ENCODE measurements at regions not wholly inside any gene's neighbourhood (a gene's known extent, or its start where the extent isn't known, plus 50 kb on each side); places are given as distances from the start of the nearest gene placed in this dataset.

DNA sequence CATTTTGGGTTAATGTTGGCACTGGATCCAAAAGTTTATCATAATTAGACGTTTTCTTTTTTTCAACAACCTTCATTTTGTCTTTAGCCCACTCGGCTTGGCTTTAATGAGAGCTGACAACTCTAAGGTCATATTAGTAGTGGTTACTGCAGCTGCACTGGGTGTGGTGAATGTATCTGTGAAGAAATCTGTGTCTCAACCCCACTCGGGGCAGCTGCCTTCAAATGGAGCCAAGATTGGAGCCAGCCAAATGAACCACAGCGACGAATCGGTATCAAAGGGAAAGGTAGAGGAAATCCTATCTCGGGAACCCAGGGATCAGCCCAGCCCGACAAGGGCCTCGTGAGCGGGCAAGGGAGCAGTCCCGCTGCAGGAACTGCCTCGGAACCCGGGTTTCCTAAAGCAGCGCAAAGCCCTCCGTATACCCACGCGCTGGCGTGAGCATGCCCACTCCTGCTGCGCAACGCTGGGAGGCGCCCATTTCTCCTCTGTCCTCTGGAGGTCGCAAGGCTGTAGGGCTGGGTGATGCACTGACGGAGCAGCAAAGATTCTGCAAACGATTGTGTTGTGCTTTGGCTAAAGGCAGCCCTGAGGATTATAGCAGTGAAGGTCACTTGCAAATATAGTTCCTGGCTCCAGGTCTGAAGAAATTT is 98.7 kb upstream of the MBL2 start:
- Histone ChIP-seq H3K9me3 (peaks cover 0 to 3% (median 0%) of the 10 kb centered on the region in 12 donors), H3K4me3 (no peak overlapping the region), H3K27ac (no peak overlapping the region), H3K4me1 (peaks cover 0 to 20% (median 2%) of the 10 kb centered on the region in 12 donors), H3K36me3 (no peaks in the 10 kb centered on the region), H3K27me3 (no peaks in the 10 kb centered on the region)
- peak in 1 of 4 donors; percentile 58 for ATAC-seq
- intact Hi-C loops (cut with DNase I): no loop called here
- TF ChIP-seq, protein P1, sequence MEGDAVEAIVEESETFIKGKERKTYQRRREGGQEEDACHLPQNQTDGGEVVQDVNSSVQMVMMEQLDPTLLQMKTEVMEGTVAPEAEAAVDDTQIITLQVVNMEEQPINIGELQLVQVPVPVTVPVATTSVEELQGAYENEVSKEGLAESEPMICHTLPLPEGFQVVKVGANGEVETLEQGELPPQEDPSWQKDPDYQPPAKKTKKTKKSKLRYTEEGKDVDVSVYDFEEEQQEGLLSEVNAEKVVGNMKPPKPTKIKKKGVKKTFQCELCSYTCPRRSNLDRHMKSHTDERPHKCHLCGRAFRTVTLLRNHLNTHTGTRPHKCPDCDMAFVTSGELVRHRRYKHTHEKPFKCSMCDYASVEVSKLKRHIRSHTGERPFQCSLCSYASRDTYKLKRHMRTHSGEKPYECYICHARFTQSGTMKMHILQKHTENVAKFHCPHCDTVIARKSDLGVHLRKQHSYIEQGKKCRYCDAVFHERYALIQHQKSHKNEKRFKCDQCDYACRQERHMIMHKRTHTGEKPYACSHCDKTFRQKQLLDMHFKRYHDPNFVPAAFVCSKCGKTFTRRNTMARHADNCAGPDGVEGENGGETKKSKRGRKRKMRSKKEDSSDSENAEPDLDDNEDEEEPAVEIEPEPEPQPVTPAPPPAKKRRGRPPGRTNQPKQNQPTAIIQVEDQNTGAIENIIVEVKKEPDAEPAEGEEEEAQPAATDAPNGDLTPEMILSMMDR (IDR thresholded peaks at IDR 0.05): no peak
- TF ChIP-seq POLR2A (IDR thresholded peaks at IDR 0.05): no peak
- no peak for DNase-seq
- WGBS, 4 donors: 76 to 80% (median 78%) methylated on average over 19 to 24 of the region's 24 CpGs

DNA sequence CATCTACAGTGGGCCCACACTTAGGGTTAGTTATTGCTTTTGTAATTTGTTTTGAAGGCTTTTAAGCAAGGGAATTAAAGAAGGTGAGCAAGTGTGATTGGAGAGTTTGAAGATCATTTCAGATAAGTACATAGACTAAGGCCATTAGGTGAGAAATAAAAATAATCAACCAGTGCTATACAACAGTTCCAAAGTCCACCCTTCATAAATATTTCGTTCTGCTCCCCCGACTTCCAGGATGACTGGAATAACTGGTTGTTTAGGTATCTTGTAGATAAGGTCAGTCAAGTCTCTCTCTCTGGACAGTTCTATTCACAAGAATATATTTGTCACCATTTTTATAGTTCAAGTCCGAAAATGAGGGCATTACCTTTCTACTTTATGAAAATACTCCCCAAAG is 98.0 kb upstream of the MBL2 start:
- TF ChIP-seq, protein P1 (IDR thresholded peaks at IDR 0.05): no peak
- no peak for TF ChIP-seq POLR2A (IDR thresholded peaks at IDR 0.05)
- no peak for DNase-seq
- H3K27ac ChIP-seq: no peak overlapping the region
- H3K27me3 ChIP-seq: no peaks in the 10 kb centered on the region
- intact Hi-C loops (cut with DNase I): no loop called here
- H3K4me1 ChIP-seq: peaks cover 0 to 14% (median 0%) of the 10 kb centered on the region in 12 donors
- H3K9me3 ChIP-seq: peaks cover 0 to 3% (median 0%) of the 10 kb centered on the region in 12 donors
- H3K36me3 ChIP-seq: no peaks in the 10 kb centered on the region
- WGBS, 4 donors: 59 to 91% (median 79%) methylated on average over 3 of the region's 3 CpGs
- no peak for ATAC-seq
- no peak overlapping the region for H3K4me3 ChIP-seq

DNA sequence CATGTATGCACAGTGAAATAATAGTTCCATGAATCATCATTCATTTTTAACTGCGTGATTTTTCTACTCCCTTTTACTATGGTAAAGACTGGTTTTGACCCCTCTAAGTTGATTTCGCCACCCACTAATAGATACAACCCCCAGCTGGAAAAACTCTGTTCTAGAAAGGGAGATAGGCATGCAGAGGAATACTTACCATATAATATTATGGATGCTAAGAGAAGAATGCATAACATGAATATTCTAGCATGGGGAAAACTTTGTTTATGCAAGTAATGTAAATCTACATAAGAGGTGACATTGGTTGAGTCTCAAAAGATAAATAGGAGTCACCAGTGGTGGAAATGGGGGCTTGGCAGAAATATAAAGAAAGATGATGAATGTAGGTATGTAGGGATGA is 97.3 kb upstream of the MBL2 start:
- Histone ChIP-seq H3K9me3 (peaks cover 0 to 3% (median 0%) of the 10 kb centered on the region in 12 donors), H3K36me3 (no peaks in the 10 kb centered on the region), H3K27ac (no peak overlapping the region), H3K27me3 (no peaks in the 10 kb centered on the region), H3K4me3 (no peak overlapping the region), H3K4me1 (peaks cover 0 to 7% (median 0%) of the 10 kb centered on the region in 12 donors)
- WGBS, 4 donors: 74 to 87% (median 86%) methylated on average over 2 of the region's 2 CpGs
- intact Hi-C loops (cut with DNase I): no loop called here
- ATAC-seq (no peak), DNase-seq (no peak)
- TF ChIP-seq POLR2A (IDR thresholded peaks at IDR 0.05): no peak
- TF ChIP-seq, protein P1 (IDR thresholded peaks at IDR 0.05): no peak

DNA sequence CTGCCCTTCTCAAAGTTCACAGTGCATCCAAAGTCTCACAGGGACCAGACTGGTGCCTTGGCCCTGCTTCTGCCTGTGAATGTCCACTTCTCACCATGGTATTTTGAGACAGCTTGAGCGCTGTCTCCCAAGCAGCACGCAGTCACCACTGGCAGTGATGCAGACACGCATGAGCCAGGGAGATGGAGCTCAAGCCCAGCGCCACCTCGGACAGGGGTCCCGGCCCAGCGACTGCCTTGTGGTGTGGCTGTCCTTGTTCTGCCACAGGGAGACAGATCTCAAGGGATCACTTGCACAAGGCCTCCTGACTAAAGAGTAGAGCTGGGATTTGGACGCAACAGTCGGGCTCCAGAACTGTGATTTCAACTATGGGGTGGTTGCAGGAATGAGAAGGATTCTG is 92.6 kb upstream of the MBL2 start:
- Histone ChIP-seq H3K27ac (no peak overlapping the region), H3K27me3 (no peaks in the 10 kb centered on the region), H3K4me1 (peaks cover 0 to 12% (median 0%) of the 10 kb centered on the region in 12 donors), H3K36me3 (no peaks in the 10 kb centered on the region), H3K4me3 (no peak overlapping the region), H3K9me3 (peaks cover 0 to 3% (median 0%) of the 10 kb centered on the region in 12 donors)
- DNase-seq (peak in 1 of 5 donors; percentile 44), ATAC-seq (no peak)
- 95 to 98% (median 97%) methylated on average over 7 to 9 of the region's 9 CpGs for WGBS, 4 donors
- no peak for TF ChIP-seq POLR2A (IDR thresholded peaks at IDR 0.05)
- TF ChIP-seq, protein P1 (IDR thresholded peaks at IDR 0.05): no peak
- intact Hi-C loops (cut with DNase I): no loop called here

Data from heart left ventricle (tissue), 16 donors.